SJSA1 (cell line): ENCODE measurements at regions not wholly inside any gene's neighbourhood (a gene's known extent, or its start where the extent isn't known, plus 50 kb on each side); places are given as distances from the start of the nearest gene placed in this dataset.

Source experiments
- DNase-seq, 2 experiments: peaks; one replicate each; pipeline ENCODE4 v3.0.0-alpha.2; 2015 to 2020; ENCODE audit warnings: low spot score in 2 of 2, low read depth in 1 of 2
- H3K27ac ChIP-seq: fragments of 250-450 bp; sonication (Bioruptor Pico); 2 replicates; pipeline ENCODE4 v1.5.1; 2020; ENCODE audit warnings: mild to moderate bottlenecking, moderate library complexity
- H3K27me3 ChIP-seq: fragments of 250-450 bp; sonication (Bioruptor Pico); replicated peaks from 2 replicates; pipeline ENCODE4 v1.5.1; 2020; ENCODE audit warnings: mild to moderate bottlenecking, moderate library complexity
- H3K36me3 ChIP-seq: fragments of 250-450 bp; sonication (Bioruptor Pico); 2 replicates; pipeline ENCODE4 v1.5.1; 2020; ENCODE audit warnings: mild to moderate bottlenecking
- H3K4me1 ChIP-seq: fragments of 250-450 bp; sonication (Bioruptor Pico); replicated peaks from 2 replicates; pipeline ENCODE4 v1.6.1; 2021; ENCODE audit warnings: mild to moderate bottlenecking
- H3K4me3 ChIP-seq: fragments of 250-450 bp; sonication (Bioruptor Pico); 2 replicates; pipeline ENCODE4 v1.5.1; 2020; ENCODE audit warnings: mild to moderate bottlenecking
- H3K9me3 ChIP-seq: fragments of 250-450 bp; sonication (Bioruptor Pico); replicated peaks from 2 replicates; pipeline ENCODE4 v1.5.1; 2020; ENCODE audit warnings: mild to moderate bottlenecking

DNA sequence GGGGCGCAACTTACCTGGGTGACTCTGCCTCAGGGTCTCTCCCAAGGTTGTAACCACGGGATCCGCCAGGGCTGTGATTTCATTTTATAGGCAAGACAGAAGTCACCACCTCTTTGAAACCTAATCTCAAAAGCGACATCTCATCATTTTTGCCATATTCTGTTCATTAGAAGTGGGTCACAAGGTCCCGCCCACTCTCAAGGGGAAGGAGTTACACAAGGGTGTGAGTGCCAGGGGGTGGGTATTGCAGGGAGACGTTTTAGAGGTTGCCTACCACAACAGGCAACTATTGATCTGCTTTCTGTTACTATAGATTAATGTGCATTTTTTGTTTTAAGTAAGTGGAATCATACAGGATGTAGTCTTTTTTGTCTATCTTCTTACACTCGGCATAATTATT is 56.6 kb upstream of the ADPGK start:
- H3K27ac ChIP-seq = no peak overlapping the region
- no peaks in the 10 kb centered on the region for H3K36me3 ChIP-seq
- H3K9me3 ChIP-seq = no peaks in the 10 kb centered on the region
- no peak overlapping the region for H3K4me3 ChIP-seq
- H3K4me1 ChIP-seq = no peaks in the 10 kb centered on the region
- H3K27me3 ChIP-seq = no peaks in the 10 kb centered on the region
- DNase-seq = no peak

DNA sequence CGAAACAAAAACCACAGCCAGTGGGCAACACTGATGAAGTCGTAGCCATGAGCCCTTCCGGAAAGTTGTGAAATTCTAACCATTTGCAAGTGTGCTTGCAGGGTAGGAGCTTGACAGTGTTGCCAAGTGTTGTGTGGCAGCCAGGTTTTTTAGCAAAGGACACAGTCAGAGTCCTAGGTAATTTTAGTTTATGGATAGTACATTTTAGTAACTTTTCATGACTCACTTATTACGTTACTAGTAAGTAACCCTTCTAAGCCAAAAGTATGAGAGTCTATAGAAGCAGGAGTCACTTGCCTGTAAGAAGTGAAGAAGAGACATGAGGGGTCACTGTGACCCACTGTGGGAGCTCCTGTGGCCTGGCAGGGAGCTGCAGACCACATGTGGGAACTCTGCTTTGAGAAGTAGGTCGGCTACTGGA is 54.8 kb upstream of the ADPGK start:
- no peaks in the 10 kb centered on the region for H3K9me3 ChIP-seq
- H3K4me3 ChIP-seq = no peak overlapping the region
- H3K27ac ChIP-seq = no peak overlapping the region
- H3K4me1 ChIP-seq = no peaks in the 10 kb centered on the region
- no peak for DNase-seq
- no peaks in the 10 kb centered on the region for H3K27me3 ChIP-seq
- H3K36me3 ChIP-seq = no peaks in the 10 kb centered on the region

DNA sequence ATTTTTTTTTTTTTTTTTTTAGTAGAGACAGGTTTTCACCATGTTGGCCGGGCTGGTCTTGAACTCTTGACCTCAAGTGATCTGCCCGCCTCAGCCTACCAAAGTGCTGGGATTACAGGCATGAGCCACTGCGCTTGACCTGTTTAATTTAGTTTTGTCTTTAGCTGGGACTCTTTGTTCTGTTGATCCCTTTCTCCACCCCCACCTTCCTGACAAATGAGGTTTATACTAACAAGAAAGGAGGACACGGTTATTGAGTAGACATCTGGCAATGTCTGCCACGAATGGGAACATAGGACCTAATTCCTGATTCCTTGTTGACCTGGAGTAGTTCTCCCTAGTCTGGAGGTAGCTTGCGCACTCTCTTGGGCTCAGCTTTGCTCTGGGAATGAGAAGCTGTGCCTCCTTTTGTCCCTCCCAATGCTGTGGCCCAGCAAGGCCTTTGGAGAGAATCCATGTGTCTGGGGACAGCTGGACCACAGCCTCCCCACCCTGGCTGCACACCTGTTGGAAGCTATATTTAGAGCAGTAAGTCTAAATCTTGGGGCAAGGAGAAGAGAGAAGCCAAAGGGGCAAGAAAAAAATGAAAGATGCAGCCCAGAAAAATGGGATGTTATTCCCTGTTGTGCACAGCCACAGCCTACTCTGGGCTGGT is 53.2 kb upstream of the ADPGK start:
- H3K27me3 ChIP-seq = no peaks in the 10 kb centered on the region
- no peak overlapping the region for H3K27ac ChIP-seq
- H3K4me3 ChIP-seq = no peak overlapping the region
- no peaks in the 10 kb centered on the region for H3K36me3 ChIP-seq
- no peaks in the 10 kb centered on the region for H3K4me1 ChIP-seq
- H3K9me3 ChIP-seq = no peaks in the 10 kb centered on the region
- no peak for DNase-seq

DNA sequence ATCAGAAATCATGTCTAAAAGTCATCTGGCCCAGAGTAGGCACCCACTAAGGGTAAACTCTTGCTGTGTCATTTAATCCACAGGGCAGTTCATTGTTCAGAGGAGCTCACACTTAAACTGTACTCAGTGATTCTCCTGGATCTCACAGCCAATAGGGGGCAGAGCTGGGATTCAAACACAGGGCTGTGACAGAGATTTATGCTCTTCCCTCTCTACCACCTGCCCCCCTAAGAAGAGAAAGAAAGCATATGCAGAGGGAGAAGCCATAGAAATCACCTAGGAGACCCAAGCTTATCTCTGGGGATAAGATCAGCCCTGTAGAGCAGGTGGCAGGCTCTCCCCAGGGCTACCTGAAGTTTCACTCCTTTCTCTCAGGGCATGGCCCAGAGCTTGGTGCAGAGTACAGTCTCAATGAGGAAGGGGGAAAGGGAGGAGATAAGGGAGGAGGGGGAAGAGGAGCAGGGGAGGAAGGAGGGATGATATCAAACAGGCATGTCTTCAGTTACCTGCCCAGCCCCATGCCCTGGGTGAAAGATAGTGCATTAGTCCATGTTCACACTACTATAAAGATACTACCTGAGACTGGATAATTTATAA is 51.8 kb upstream of the ADPGK start:
- no peaks in the 10 kb centered on the region for H3K27me3 ChIP-seq
- DNase-seq = peak in 1 of 2 experiments; percentile 15
- H3K9me3 ChIP-seq = no peaks in the 10 kb centered on the region
- no peak overlapping the region for H3K27ac ChIP-seq
- no peaks in the 10 kb centered on the region for H3K4me1 ChIP-seq
- no peak overlapping the region for H3K4me3 ChIP-seq
- no peaks in the 10 kb centered on the region for H3K36me3 ChIP-seq

DNA sequence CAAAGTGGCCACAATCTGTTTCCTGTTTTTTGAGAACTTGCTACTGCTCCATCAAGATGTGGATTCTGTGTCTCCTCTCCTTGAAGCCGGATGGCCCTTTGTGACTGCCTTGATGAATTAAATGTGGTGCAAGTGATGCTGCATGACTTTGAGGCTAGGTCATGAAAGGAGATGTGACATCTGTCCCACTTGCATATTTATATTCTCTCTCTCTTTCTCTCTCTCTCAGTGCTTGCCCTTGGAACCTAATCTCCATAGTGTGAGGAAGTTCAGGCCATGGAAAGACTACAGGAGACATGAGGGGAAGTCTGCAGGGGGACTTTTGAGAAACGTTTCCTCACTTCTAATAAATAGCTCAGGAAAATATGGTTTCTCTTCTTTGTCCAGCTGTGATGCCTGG is 50.0 kb upstream of the ADPGK start:
- no peak for DNase-seq
- Histone ChIP-seq H3K27me3 (0 out of 2 replicates have a peak, but pooled peaks cover 3% of the 10 kb centered on the region), H3K4me3 (no peak overlapping the region), H3K27ac (no peak overlapping the region), H3K9me3 (no peaks in the 10 kb centered on the region), H3K36me3 (no peaks in the 10 kb centered on the region), H3K4me1 (no peaks in the 10 kb centered on the region)
